Thyroid gland (tissue), 4 donors: ENCODE measurements at regions not wholly inside any gene's neighbourhood (a gene's known extent, or its start where the extent isn't known, plus 50 kb on each side); places are given as distances from the start of the nearest gene placed in this dataset.
A peak's percentile ranks its signal among the peaks of the same experiment; 100 is the strongest.

Experiments
- DNase-seq, 2 donors: peaks; one replicate each; pipeline ENCODE4 v3.0.0-alpha.2; 2019
- H3K27ac ChIP-seq, 3 donors: fragments of 200-600 bp; sonication (generic); 1 replicate in 2 of 3; 2 replicates in 1 of 3; pipeline ENCODE4 v1.5.1; 2016 to 2019; ENCODE audit warnings: mild to moderate bottlenecking in 1 of 3, moderate library complexity in 1 of 3
- H3K27me3 ChIP-seq: fragments of 200-600 bp; sonication (generic); one replicate; pipeline ENCODE4 v1.5.1; 2019
- H3K36me3 ChIP-seq, 2 donors: fragments of 200-600 bp; sonication (generic); one replicate each; pipeline ENCODE4 v1.5.1; 2016 to 2019
- H3K4me1 ChIP-seq, 2 donors: fragments of 200-600 bp; sonication (generic); one replicate each; pipeline ENCODE4 v1.5.1; 2017 to 2019
- H3K4me3 ChIP-seq, 3 donors: fragments of 200-600 bp; sonication (generic); replicated peaks in 1 of 3; 1 replicate in 2 of 3; 2 replicates in 1 of 3; pipeline ENCODE4 v1.5.1; 2016; ENCODE audit warnings: mild to moderate bottlenecking in 1 of 3
- H3K9me3 ChIP-seq: fragments of 200-600 bp; sonication (generic); one replicate; pipeline ENCODE4 v1.5.1; 2017
- CTCF ChIP-seq, 6 experiments: fragments of 200-600 bp in 3 of 6; fragments of 450-650 bp in 3 of 6; sonication (generic) in 3 of 6; IDR thresholded peaks; one replicate each; pipeline ENCODE4 v1.5.1; 2016 to 2019; ENCODE audit warnings: antibody characterized with exemption in 6 of 6, mild to moderate bottlenecking in 2 of 6, inconsistent platforms in 1 of 6, moderate library complexity in 1 of 6
- POLR2A ChIP-seq, 2 donors: fragments of 450-650 bp; IDR thresholded peaks; one replicate each; pipeline ENCODE4 v1.6.1; 2017; ENCODE audit warnings: antibody characterized with exemption in 2 of 2, mild to moderate bottlenecking in 2 of 2, moderate library complexity in 1 of 2
- WGBS, 2 donors: methylation state at CpG; one replicate each; pipeline ENCODE4 v1.1.5; 2017; 5-methylcytosine and 5-hydroxymethylcytosine counted together
- intact Hi-C: fragments of 100-400 bp; cut with DNase I; formaldehyde crosslinking; loops from one replicate; pipeline ENCODE4 v1.15.1; 2023

DNA sequence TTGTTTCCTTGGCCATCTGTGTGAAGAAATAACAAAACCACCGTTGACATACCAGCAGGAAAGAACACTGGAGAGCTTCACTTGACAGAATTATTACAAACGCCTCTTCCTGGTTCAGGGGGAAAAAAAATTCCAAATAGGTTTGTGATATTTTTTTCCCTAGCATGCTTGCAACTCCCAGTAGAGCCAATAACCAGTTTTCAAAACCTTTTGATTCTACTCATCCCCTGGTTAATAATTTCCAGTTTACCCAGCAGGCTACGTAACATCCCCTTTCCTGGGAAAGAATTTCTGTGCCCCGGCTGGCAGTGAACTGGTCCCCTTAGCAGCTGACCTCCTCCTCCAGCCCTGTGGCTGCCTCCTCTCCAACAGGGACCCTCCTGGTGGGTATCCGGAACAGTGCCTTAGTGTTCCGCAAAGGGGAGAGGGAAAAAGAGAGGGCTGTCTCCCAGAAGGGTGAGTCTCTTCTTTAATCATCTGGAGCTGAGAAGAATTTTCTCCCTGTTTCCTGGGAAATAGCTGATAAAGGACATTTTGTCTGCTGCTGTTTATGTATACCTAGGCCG, 72.8 kb upstream of the BOD1 start:
- no peak for DNase-seq
- 33 to 37% methylated on average over 7 of the region's 7 CpGs for WGBS, 2 donors
- intact Hi-C loops, result no loop called here
- Histone ChIP-seq H3K27ac (peak overlapping the region; percentile 89 to 97 (median 96)), H3K36me3 (no peaks in the 10 kb centered on the region), H3K4me1 (peaks cover 22 to 26% of the 10 kb centered on the region in 2 donors), H3K9me3 (no peaks in the 10 kb centered on the region), H3K4me3 (no peak overlapping the region), H3K27me3 (no peaks in the 10 kb centered on the region)
- TF ChIP-seq POLR2A (IDR thresholded peaks at IDR 0.05) (no peak), CTCF (IDR thresholded peaks at IDR 0.05) (no peak)

GRCh38 chr5:173689737-173690360, 73.4 kb upstream of the BOD1 start:
- Histone ChIP-seq H3K9me3 (no peaks in the 10 kb centered on the region), H3K4me1 (peaks cover 22 to 26% of the 10 kb centered on the region in 2 donors), H3K27ac (peak overlapping the region; percentile 89 to 97 (median 96)), H3K36me3 (no peaks in the 10 kb centered on the region), H3K4me3 (no peak overlapping the region), H3K27me3 (no peaks in the 10 kb centered on the region)
- peak; percentile 58 to 65 for DNase-seq
- intact Hi-C loops, result no loop called here
- WGBS, 2 donors, result 33 to 44% methylated on average over 10 to 12 of the region's 12 CpGs
- TF ChIP-seq POLR2A (IDR thresholded peaks at IDR 0.05) (no peak), CTCF (IDR thresholded peaks at IDR 0.05) (peak in 4 of 6 experiments; percentile 28 to 51 (median 40))

GRCh38 chr5:173691931-173692330, 75.5 kb upstream of the BOD1 start:
- no peak for TF ChIP-seq CTCF (IDR thresholded peaks at IDR 0.05)
- TF ChIP-seq POLR2A (IDR thresholded peaks at IDR 0.05), result no peak
- Histone ChIP-seq H3K9me3 (no peaks in the 10 kb centered on the region), H3K4me1 (peaks cover 22 to 26% of the 10 kb centered on the region in 2 donors), H3K27me3 (no peaks in the 10 kb centered on the region), H3K4me3 (no peak overlapping the region), H3K27ac (no peak overlapping the region), H3K36me3 (no peaks in the 10 kb centered on the region)
- no peak for DNase-seq
- intact Hi-C loops, result no loop called here

DNA sequence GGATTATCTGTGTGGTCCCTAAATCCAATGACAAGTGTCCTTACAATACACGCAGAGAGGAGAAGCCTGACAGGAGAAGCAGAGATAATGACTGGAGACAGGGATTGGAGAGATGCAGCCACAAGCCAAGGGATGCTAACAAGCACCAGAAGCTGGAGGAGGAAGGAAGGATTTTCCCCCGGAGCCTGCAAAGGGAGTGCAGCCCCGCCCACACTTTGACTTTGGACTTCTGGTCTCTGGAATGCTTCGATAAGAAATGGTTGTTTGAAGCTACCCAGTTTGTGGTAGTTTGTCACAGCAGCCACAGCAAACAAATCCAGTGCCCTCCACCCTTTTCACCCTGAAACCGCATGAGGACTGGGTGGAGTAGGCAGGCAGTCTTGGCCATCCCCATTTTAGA, 77.2 kb upstream of the BOD1 start:
- Histone ChIP-seq H3K27ac (no peak overlapping the region), H3K4me1 (peaks cover 16 to 18% of the 10 kb centered on the region in 2 donors), H3K36me3 (no peaks in the 10 kb centered on the region), H3K27me3 (no peaks in the 10 kb centered on the region), H3K9me3 (no peaks in the 10 kb centered on the region), H3K4me3 (no peak overlapping the region)
- 78 to 87% methylated on average over 5 of the region's 5 CpGs for WGBS, 2 donors
- TF ChIP-seq POLR2A (IDR thresholded peaks at IDR 0.05) (no peak), CTCF (IDR thresholded peaks at IDR 0.05) (no peak)
- DNase-seq, result no peak
- intact Hi-C loops, result no loop called here

GRCh38 chr5:173696216-173696615, 79.8 kb upstream of the BOD1 start:
- H3K27me3 ChIP-seq, result no peaks in the 10 kb centered on the region
- TF ChIP-seq POLR2A (IDR thresholded peaks at IDR 0.05) (no peak), CTCF (IDR thresholded peaks at IDR 0.05) (no peak)
- no peaks in the 10 kb centered on the region for H3K4me1 ChIP-seq
- DNase-seq, result no peak
- 89 to 97% methylated on average over 3 of the region's 3 CpGs for WGBS, 2 donors
- no peaks in the 10 kb centered on the region for H3K9me3 ChIP-seq
- no peak overlapping the region for H3K4me3 ChIP-seq
- no peaks in the 10 kb centered on the region for H3K36me3 ChIP-seq
- intact Hi-C loops, result no loop called here
- H3K27ac ChIP-seq, result no peak overlapping the region
